ENCODE measurements at regions not wholly inside any gene's neighbourhood (a gene's known extent, or its start where the extent isn't known, plus 50 kb on each side); places are given as distances from the start of the nearest gene placed in this dataset.

DNA sequence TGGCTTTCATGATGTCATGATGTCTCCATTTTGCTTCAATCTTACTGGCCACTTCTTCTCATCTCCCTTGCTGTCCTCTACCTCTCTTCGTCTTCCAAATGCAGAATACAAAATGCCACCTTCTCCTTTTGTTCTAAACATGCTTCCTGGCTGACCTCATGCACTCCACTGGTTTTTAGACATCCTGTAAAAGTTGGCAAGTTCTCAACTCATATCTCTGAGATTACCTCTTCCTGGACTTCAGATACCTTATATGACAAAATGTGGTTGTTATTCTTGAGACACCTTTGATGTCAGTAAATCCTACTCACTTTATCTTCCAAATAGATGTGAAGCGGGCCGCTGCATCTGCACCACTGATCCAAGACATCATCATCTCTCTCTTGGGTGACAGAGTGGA lies 212.7 kb upstream of the FOXA2 start:
- ATAC-seq (ENCODE audit: low FRiP score) (no peak), DNase-seq (ENCODE audit: low spot score) (no peak)
- no peak for TF ChIP-seq CTCF (IDR thresholded peaks at IDR 0.05)

DNA sequence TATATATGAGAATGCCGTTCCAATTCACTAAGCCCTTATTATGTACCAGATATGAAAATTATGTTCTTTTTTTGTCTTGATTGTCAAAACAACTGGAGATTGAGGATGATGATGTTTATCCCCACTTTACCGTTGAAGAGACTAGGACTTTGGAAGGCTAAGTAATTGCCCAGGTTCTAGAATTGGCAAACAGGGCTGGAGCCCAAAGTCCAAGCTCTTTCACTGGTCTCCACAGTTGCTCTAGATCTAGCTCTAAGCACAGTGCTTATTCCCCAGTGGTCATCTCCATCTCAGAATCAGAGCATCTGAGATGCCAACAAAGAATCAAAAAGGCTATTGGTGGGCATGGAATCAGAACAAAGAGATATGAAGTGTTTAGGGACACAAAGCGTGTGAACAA lies 215.3 kb upstream of the FOXA2 start:
- no peak for TF ChIP-seq CTCF (IDR thresholded peaks at IDR 0.05)
- ATAC-seq (ENCODE audit: low FRiP score) (no peak), DNase-seq (ENCODE audit: low spot score) (no peak)

- DNase-seq (ENCODE audit: low spot score) (no peak), ATAC-seq (ENCODE audit: low FRiP score) (no peak)
- no peak for TF ChIP-seq CTCF (IDR thresholded peaks at IDR 0.05)
Measured at GRCh38 chr20:22800129-22800528, 215.8 kb upstream of the FOXA2 start.

DNA sequence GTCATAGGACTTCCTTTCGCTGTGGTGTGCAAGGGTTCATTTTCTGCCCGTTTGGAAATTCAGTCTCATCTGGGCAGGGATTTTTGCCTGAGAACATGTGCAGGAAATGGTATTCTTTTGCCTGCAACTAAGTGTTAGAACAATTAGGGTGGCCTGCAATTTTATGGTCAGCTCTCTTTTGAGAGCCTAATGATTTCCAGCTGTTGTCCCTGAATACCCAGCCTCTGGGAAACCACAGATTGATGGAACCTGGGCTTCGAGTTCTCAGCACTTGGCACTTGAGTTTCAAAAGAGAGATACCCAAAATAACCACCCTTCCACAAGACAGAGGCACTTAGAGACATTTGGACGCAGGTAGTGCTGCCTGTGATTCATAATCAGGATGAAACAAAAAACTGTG lies 217.2 kb upstream of the FOXA2 start:
- DNase-seq (ENCODE audit: low spot score) (no peak), ATAC-seq (ENCODE audit: low FRiP score) (no peak)
- no peak for TF ChIP-seq CTCF (IDR thresholded peaks at IDR 0.05)

GRCh38 chr20:22802296-22802695 lies 217.9 kb upstream of the FOXA2 start:
- no peak for TF ChIP-seq CTCF (IDR thresholded peaks at IDR 0.05)
- DNase-seq (ENCODE audit: low spot score) = no peak
- no peak for ATAC-seq (ENCODE audit: low FRiP score)

DNA sequence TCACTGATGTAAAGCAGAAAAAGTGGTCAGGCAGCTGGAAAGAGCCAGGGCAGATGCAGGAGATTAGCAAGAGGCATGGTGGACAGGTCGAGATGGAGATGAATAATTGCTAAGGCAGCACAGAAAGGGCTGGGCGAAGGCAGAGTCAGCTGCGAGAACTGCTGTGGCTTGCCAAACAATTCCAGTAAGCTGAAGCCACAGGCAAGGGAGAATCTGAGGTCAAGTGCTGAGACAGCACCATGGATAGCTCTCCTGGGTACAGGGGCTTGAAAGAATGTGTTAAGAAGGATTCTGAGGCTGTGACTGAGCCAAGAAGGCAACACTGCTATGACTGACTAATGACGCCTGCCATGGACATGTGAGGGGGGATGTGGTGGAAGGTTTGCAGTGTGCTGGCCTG lies 220.8 kb upstream of the FOXA2 start:
- DNase-seq (ENCODE audit: low spot score) (no peak), ATAC-seq (ENCODE audit: low FRiP score) (peak; percentile 80)
- no peak for TF ChIP-seq CTCF (IDR thresholded peaks at IDR 0.05)

- DNase-seq (ENCODE audit: low spot score) (no peak), ATAC-seq (ENCODE audit: low FRiP score) (no peak)
- no peak for TF ChIP-seq CTCF (IDR thresholded peaks at IDR 0.05)
Measured at GRCh38 chr20:22805996-22806395, 221.6 kb upstream of the FOXA2 start.
